Epithelial cell of esophagus (primary cell): ENCODE measurements at regions not wholly inside any gene's neighbourhood (a gene's known extent, or its start where the extent isn't known, plus 50 kb on each side); places are given as distances from the start of the nearest gene placed in this dataset.

ENCODE experiments used
- DNase-seq: peaks from one replicate; pipeline ENCODE4 v3.0.0; 2010; ENCODE audit warnings: low read depth
- H3K4me3 ChIP-seq: 2 replicates; pipeline ENCODE4 v1.5.1; 2011; ENCODE audit warnings: mild to moderate bottlenecking, low read length, control low read depth
- CTCF ChIP-seq: IDR thresholded peaks from 2 replicates; pipeline ENCODE4 v1.5.1; 2011; ENCODE audit warnings: low read depth, mild to moderate bottlenecking, low read length, control low read depth, inconsistent platforms; ENCODE audit not compliant: insufficient read depth; ENCODE audit errors: missing control alignments

- DNase-seq: no peak
- no peak overlapping the region for H3K4me3 ChIP-seq
- TF ChIP-seq CTCF: no peak
Observed at GRCh38 chr18:45505497-45506206, 109.6 kb upstream of the SLC14A2 start.

GRCh38 chr18:45506951-45507350 is 108.3 kb upstream of the SLC14A2 start:
- no peak overlapping the region for H3K4me3 ChIP-seq
- TF ChIP-seq CTCF: no peak
- DNase-seq: no peak

GRCh38 chr18:45509535-45509934 is 105.7 kb upstream of the SLC14A2 start:
- TF ChIP-seq CTCF: no peak
- DNase-seq: no peak

GRCh38 chr18:45510656-45511055 is 104.6 kb upstream of the SLC14A2 start:
- H3K4me3 ChIP-seq: no peak overlapping the region
- no peak for TF ChIP-seq CTCF
- DNase-seq: no peak

More at GRCh38 chr18:45509535-45509934, 105.7 kb upstream of the SLC14A2 start:
- no peak overlapping the region for H3K4me3 ChIP-seq

GRCh38 chr18:45512363-45512953 is 102.8 kb upstream of the SLC14A2 start:
- no peak for DNase-seq
- no peak overlapping the region for H3K4me3 ChIP-seq
- TF ChIP-seq CTCF: no peak

GRCh38 chr18:45517181-45517741 is 98.0 kb upstream of the SLC14A2 start:
- TF ChIP-seq CTCF: no peak
- DNase-seq: no peak
- H3K4me3 ChIP-seq: no peak overlapping the region
